H1 (cell line): ENCODE measurements at regions not wholly inside any gene's neighbourhood (a gene's known extent, or its start where the extent isn't known, plus 50 kb on each side); places are given as distances from the start of the nearest gene placed in this dataset.

Source experiments
- ATF2 ChIP-seq: IDR thresholded peaks from 2 replicates; pipeline ENCODE4 v1.6.1; 2012; ENCODE audit warnings: low read length, inconsistent platforms
- BACH1 ChIP-seq: IDR thresholded peaks from 2 replicates; pipeline ENCODE4 v1.6.1; 2012; ENCODE audit warnings: low read length, improper control_type of control experiment
- BRCA1 ChIP-seq: IDR thresholded peaks from 2 replicates; pipeline ENCODE4 v1.6.1; 2012; ENCODE audit warnings: low read depth, low read length, improper control_type of control experiment
- CTCF ChIP-seq, 3 experiments: IDR thresholded peaks; 1 replicate in 2 of 3; 2 replicates in 1 of 3; pipeline versions ENCODE4 v1.5.1 to v1.6.1; 2011; ENCODE audit warnings: low read length in 3 of 3, mild to moderate bottlenecking in 3 of 3, inconsistent platforms in 2 of 3, low read depth in 1 of 3, moderate library complexity in 1 of 3; ENCODE audit not compliant: insufficient read depth in 1 of 3; ENCODE audit errors: control extremely low read depth in 1 of 3
- KDM1A ChIP-seq: fragments of 200-600, 300-600 bp; sonication (generic); IDR thresholded peaks from 2 replicates; pipeline ENCODE4 v1.7.1; 2016; ENCODE audit warnings: mild to moderate bottlenecking, low read length, borderline replicate concordance
- POLR2A ChIP-seq, 2 experiments: IDR thresholded peaks; 1 replicate in 1 of 2; 2 replicates in 1 of 2; pipeline ENCODE4 v1.6.1; 2011; ENCODE audit warnings: low read depth in 2 of 2, low read length in 2 of 2, mild to moderate bottlenecking in 2 of 2; ENCODE audit errors: control extremely low read depth in 1 of 2
- POLR2AphosphoS5 ChIP-seq: IDR thresholded peaks from 2 replicates; pipeline ENCODE4 v1.6.1; 2011; ENCODE audit warnings: low read depth, low read length
- RAD21 ChIP-seq, 2 experiments: IDR thresholded peaks in 1 of 2; conservative IDR thresholded peaks in 1 of 2; 2 replicates each; pipeline ENCODE4 v1.6.1; 2011; ENCODE audit warnings: low read depth in 2 of 2, low read length in 2 of 2, improper control_type of control experiment in 1 of 2, inconsistent platforms in 1 of 2, mild to moderate bottlenecking in 1 of 2, moderate library complexity in 1 of 2
- SUZ12 ChIP-seq: fragments of 200-600 bp; sonication (generic); IDR thresholded peaks from 2 replicates; pipeline ENCODE4 v1.6.1; 2012; ENCODE audit warnings: mild to moderate bottlenecking, inconsistent platforms, low read length, moderate library complexity, mixed read lengths
- TEAD4 ChIP-seq: IDR thresholded peaks from 2 replicates; pipeline ENCODE4 v1.6.1; 2012; ENCODE audit warnings: low read depth, low read length, inconsistent platforms, mixed read lengths
- USF2 ChIP-seq: IDR thresholded peaks from 2 replicates; pipeline ENCODE4 v1.6.1; 2011; ENCODE audit warnings: low read length, improper control_type of control experiment
- YY1 ChIP-seq: IDR thresholded peaks from 2 replicates; pipeline ENCODE4 v1.6.1; 2011; ENCODE audit warnings: low read depth, mild to moderate bottlenecking, low read length

- TF ChIP-seq BRCA1 = no peak
- no peak for TF ChIP-seq CTCF (IDR thresholded peaks at IDR 0.05; ENCODE audit: control extremely low read depth in 1 of 3, insufficient read depth in 1 of 3, low read depth in 1 of 3, low read length in 3 of 3)
- TF ChIP-seq RAD21 (IDR thresholded peaks at IDR 0.05 in 1 of 2, conservative IDR thresholded peaks at IDR 0.05 in 1 of 2; ENCODE audit: low read depth in 2 of 2, low read length in 2 of 2) = no peak
- no peak for TF ChIP-seq SUZ12
- TF ChIP-seq POLR2AphosphoS5 = no peak
- TF ChIP-seq POLR2A (IDR thresholded peaks at IDR 0.05; ENCODE audit: control extremely low read depth in 1 of 2, low read depth in 2 of 2, low read length in 2 of 2) = no peak
- TF ChIP-seq ATF2 = no peak
- no peak for TF ChIP-seq TEAD4
- no peak for TF ChIP-seq KDM1A
- no peak for TF ChIP-seq USF2
- TF ChIP-seq BACH1 = no peak
- no peak for TF ChIP-seq YY1
Observed at GRCh38 chr4:136751556-136751955, 780.7 kb downstream of the PCDH18 start.
